Lung (tissue), 11 donors: ENCODE measurements at regions not wholly inside any gene's neighbourhood (a gene's known extent, or its start where the extent isn't known, plus 50 kb on each side); places are given as distances from the start of the nearest gene placed in this dataset.

ENCODE experiments used
- ATAC-seq: fragments of 200-7000 bp; cut with Tn5 transposase; one replicate; pipeline ENCODE4 v1.9.1; 2020; ENCODE audit warnings: moderate number of reproducible peaks; ENCODE audit not compliant: insufficient read depth, low FRiP score
- DNase-seq, 3 donors: peaks; one replicate each; pipeline ENCODE4 v3.0.0-alpha.2; 2013 to 2017
- H3K27ac ChIP-seq, 2 donors: one replicate each; pipeline ENCODE4 v1.5.1; 2013; ENCODE audit warnings: mild to moderate bottlenecking in 2 of 2, moderate library complexity in 2 of 2, control low read depth in 1 of 2, inconsistent platforms in 1 of 2, low read depth in 1 of 2, low read length in 1 of 2
- H3K27me3 ChIP-seq, 3 donors: one replicate each; pipeline ENCODE4 v1.5.1; 2013; ENCODE audit warnings: low read length in 2 of 3; ENCODE audit not compliant: control insufficient read depth in 3 of 3, insufficient read depth in 3 of 3
- H3K36me3 ChIP-seq, 4 donors: one replicate each; pipeline ENCODE4 v1.5.1; 2013; ENCODE audit warnings: low read length in 4 of 4, mild to moderate bottlenecking in 1 of 4, moderate library complexity in 1 of 4; ENCODE audit not compliant: control insufficient read depth in 4 of 4, insufficient read depth in 4 of 4
- H3K4me1 ChIP-seq, 5 donors: one replicate each; pipeline ENCODE4 v1.5.1; 2013; ENCODE audit warnings: low read length in 5 of 5, mild to moderate bottlenecking in 2 of 5, moderate library complexity in 1 of 5; ENCODE audit not compliant: control insufficient read depth in 5 of 5, insufficient read depth in 5 of 5
- H3K4me3 ChIP-seq: one replicate; pipeline ENCODE4 v1.5.1; 2013; ENCODE audit warnings: mild to moderate bottlenecking, control low read depth, moderate library complexity
- H3K9ac ChIP-seq, 2 donors: one replicate each; pipeline ENCODE4 v1.5.1; 2013; ENCODE audit warnings: low read length in 2 of 2, control low read depth in 1 of 2; ENCODE audit not compliant: insufficient read depth in 1 of 2
- H3K9me3 ChIP-seq, 4 donors: one replicate each; pipeline ENCODE4 v1.5.1; 2013; ENCODE audit warnings: low read length in 3 of 4, mild to moderate bottlenecking in 1 of 4, moderate library complexity in 1 of 4; ENCODE audit not compliant: control insufficient read depth in 4 of 4, insufficient read depth in 3 of 4
- CTCF ChIP-seq: IDR thresholded peaks from 2 replicates; pipeline ENCODE4 v1.5.1; 2012; ENCODE audit warnings: mild to moderate bottlenecking; ENCODE audit errors: control extremely low read depth, extremely low read depth
- WGBS, 2 donors: extraction: QIAGEN DNeasy Blood & Tissue Kit; methylation state at CpG; one replicate each; pipeline ENCODE4 v1.1.7; 2013; 5-methylcytosine and 5-hydroxymethylcytosine counted together
- donor health status: control.
- donor health status: control.
- donor health status: Bipolar disorder and iron deficiency.
- donor health status: healthy.
- donor health status: DM: yes; HTN: yes; CAD: no.

GRCh38 chr2:59713577-59713976 lies 839.9 kb downstream of the BCL11A start:
- no peaks in the 10 kb centered on the region for H3K4me1 ChIP-seq
- no peak overlapping the region for H3K4me3 ChIP-seq
- no peaks in the 10 kb centered on the region for H3K27me3 ChIP-seq
- H3K9ac ChIP-seq: no peak overlapping the region
- 71 to 80% methylated on average over 3 of the region's 3 CpGs for WGBS, 2 donors
- no peak for ATAC-seq
- H3K27ac ChIP-seq: no peak overlapping the region
- H3K9me3 ChIP-seq: no peaks in the 10 kb centered on the region
- no peak for TF ChIP-seq CTCF
- no peaks in the 10 kb centered on the region for H3K36me3 ChIP-seq
- DNase-seq: no peak

- ATAC-seq (no peak), DNase-seq (no peak)
- Histone ChIP-seq H3K36me3 (no peaks in the 10 kb centered on the region), H3K4me1 (no peaks in the 10 kb centered on the region), H3K9ac (no peak overlapping the region), H3K4me3 (no peak overlapping the region), H3K27ac (no peak overlapping the region), H3K27me3 (no peaks in the 10 kb centered on the region), H3K9me3 (no peaks in the 10 kb centered on the region)
- no peak for TF ChIP-seq CTCF
These were observed 842.3 kb downstream of the BCL11A start for GRCh38 chr2:59711121-59711520.

- H3K27me3 ChIP-seq: no peaks in the 10 kb centered on the region
- 70 to 85% methylated on average over 4 of the region's 4 CpGs for WGBS, 2 donors
- H3K9me3 ChIP-seq: peaks cover 0 to 5% (median 0%) of the 10 kb centered on the region in 4 donors
- no peaks in the 10 kb centered on the region for H3K36me3 ChIP-seq
- no peak overlapping the region for H3K27ac ChIP-seq
- H3K4me3 ChIP-seq: no peak overlapping the region
- H3K4me1 ChIP-seq: no peaks in the 10 kb centered on the region
- peak in 2 of 3 donors; percentile 47 to 49 for DNase-seq
- ATAC-seq: no peak
- no peak overlapping the region for H3K9ac ChIP-seq
- no peak for TF ChIP-seq CTCF
These were observed 846.7 kb downstream of the BCL11A start for GRCh38 chr2:59706729-59707128.

- no peak for TF ChIP-seq CTCF
- Histone ChIP-seq H3K4me1 (no peaks in the 10 kb centered on the region), H3K4me3 (no peak overlapping the region), H3K27ac (no peak overlapping the region), H3K9ac (no peak overlapping the region), H3K9me3 (peaks cover 0 to 5% (median 0%) of the 10 kb centered on the region in 4 donors), H3K36me3 (no peaks in the 10 kb centered on the region), H3K27me3 (no peaks in the 10 kb centered on the region)
- no peak for DNase-seq
- 84 to 89% methylated on average over 1 of the region's 1 CpG for WGBS, 2 donors
- ATAC-seq: no peak
These were observed 849.7 kb downstream of the BCL11A start for GRCh38 chr2:59703796-59704195.
